ENCODE measurements at regions not wholly inside any gene's neighbourhood (a gene's known extent, or its start where the extent isn't known, plus 50 kb on each side); places are given as distances from the start of the nearest gene placed in this dataset.

GRCh38 chr1:194600716-194601115, 1414.3 kb upstream of the B3GALT2 start:
- Histone ChIP-seq H3K9me3 (replicated peaks; ENCODE audit: control insufficient read depth, insufficient read depth, low read length) (no peaks in the 10 kb centered on the region), H3K27me3 (ENCODE audit: control insufficient read depth in 2 of 2, insufficient read depth in 2 of 2, low read length in 2 of 2) (no peaks in the 10 kb centered on the region), H3K9me1 (replicated peaks; ENCODE audit: control insufficient read depth, extremely low read depth, insufficient read depth, low read length) (no peaks in the 10 kb centered on the region), H3K36me3 (ENCODE audit: control insufficient read depth in 2 of 2, extremely low read depth in 1 of 2, insufficient read depth in 2 of 2, low read length in 2 of 2) (no peaks in the 10 kb centered on the region), H3K4me3 (replicated peaks in 1 of 3; ENCODE audit: insufficient read depth in 1 of 3, low read depth in 1 of 3, low read length in 3 of 3) (no peak overlapping the region), H3K27ac (ENCODE audit: insufficient read depth, low read depth, low read length) (no peak overlapping the region), H3K4me1 (ENCODE audit: control insufficient read depth, extremely low read depth, insufficient read depth, low read length) (no peaks in the 10 kb centered on the region), H3K9ac (replicated peaks; ENCODE audit: extremely low read depth, insufficient read depth, low read length) (no peak overlapping the region), H2AFZ (ENCODE audit: low read depth, low read length) (no peak overlapping the region), H3K4me2 (ENCODE audit: insufficient read depth, low read length) (no peak overlapping the region), H4K20me1 (replicated peaks; ENCODE audit: control insufficient read depth, extremely low read depth, insufficient read depth, low read length) (no peaks in the 10 kb centered on the region), H3K79me2 (ENCODE audit: control insufficient read depth, insufficient read depth, low read length) (no peaks in the 10 kb centered on the region)
- ChIA-PET POLR2A (no interaction called here), CTCF (no interaction called here)
- dilution Hi-C loops (cut with MboI; ENCODE audit: extremely low pct_ligation_motif_present, low sequenced_read_pairs), result no loop called here
- no TSS peak for BruUV-seq (replicated peaks)
- intact Hi-C loops (cut with micrococcal nuclease), result no loop called here
- FAIRE-seq, result no peak
- TF ChIP-seq POLR2AphosphoS5 (IDR thresholded peaks at IDR 0.05; ENCODE audit: insufficient read depth, low read depth, low read length) (no peak), MAX (IDR thresholded peaks at IDR 0.05; ENCODE audit: insufficient read depth, insufficient read length) (no peak), POLR2A (IDR thresholded peaks at IDR 0.05; ENCODE audit: low read depth, low read length) (no peak), MYC (IDR thresholded peaks at IDR 0.05; ENCODE audit: low read depth, low read length) (no peak), FOS (IDR thresholded peaks at IDR 0.05; ENCODE audit: borderline replicate concordance, insufficient read depth, low read length) (no peak), EZH2 (IDR thresholded peaks at IDR 0.05; ENCODE audit: borderline replicate concordance, low read depth, low read length, severe bottlenecking) (no peak), JUN (IDR thresholded peaks at IDR 0.05; ENCODE audit: borderline replicate concordance, insufficient read depth, insufficient read length, low read depth) (no peak), GATA2 (IDR thresholded peaks at IDR 0.05; ENCODE audit: insufficient read depth, insufficient read length, low read depth, low read length) (no peak)
- TF ChIP-seq, protein P1, sequence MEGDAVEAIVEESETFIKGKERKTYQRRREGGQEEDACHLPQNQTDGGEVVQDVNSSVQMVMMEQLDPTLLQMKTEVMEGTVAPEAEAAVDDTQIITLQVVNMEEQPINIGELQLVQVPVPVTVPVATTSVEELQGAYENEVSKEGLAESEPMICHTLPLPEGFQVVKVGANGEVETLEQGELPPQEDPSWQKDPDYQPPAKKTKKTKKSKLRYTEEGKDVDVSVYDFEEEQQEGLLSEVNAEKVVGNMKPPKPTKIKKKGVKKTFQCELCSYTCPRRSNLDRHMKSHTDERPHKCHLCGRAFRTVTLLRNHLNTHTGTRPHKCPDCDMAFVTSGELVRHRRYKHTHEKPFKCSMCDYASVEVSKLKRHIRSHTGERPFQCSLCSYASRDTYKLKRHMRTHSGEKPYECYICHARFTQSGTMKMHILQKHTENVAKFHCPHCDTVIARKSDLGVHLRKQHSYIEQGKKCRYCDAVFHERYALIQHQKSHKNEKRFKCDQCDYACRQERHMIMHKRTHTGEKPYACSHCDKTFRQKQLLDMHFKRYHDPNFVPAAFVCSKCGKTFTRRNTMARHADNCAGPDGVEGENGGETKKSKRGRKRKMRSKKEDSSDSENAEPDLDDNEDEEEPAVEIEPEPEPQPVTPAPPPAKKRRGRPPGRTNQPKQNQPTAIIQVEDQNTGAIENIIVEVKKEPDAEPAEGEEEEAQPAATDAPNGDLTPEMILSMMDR (IDR thresholded peaks at IDR 0.05; ENCODE audit: extremely low read depth in 1 of 2, insufficient read depth in 1 of 2, low read depth in 1 of 2, low read length in 2 of 2), result no peak
- no peak for DNase-seq (ENCODE audit: low read depth, low spot score)
